K562 (cell line): ENCODE measurements at regions not wholly inside any gene's neighbourhood (a gene's known extent, or its start where the extent isn't known, plus 50 kb on each side); places are given as distances from the start of the nearest gene placed in this dataset.

Experiments
- ATAC-seq: fragments of 200-7000 bp; cut with Tn5 transposase; 3 replicates; pipeline ENCODE4 v1.9.1; 2020; ENCODE audit warnings: moderate library complexity
- BruUV-seq: library from RNA; stranded (reverse); fragments of 400-500 nt; replicated peaks from 2 replicates; lab custom pipeline; 2021; lab: Mats Ljungman, UMichigan
- CTCF ChIA-PET: fragments of 300-600 bp; formaldehyde crosslinking; extraction: SDS; loops from one replicate; lab custom pipeline; 2021; ENCODE audit warnings: low intra/inter-chr PET ratio; lab: Yijun Ruan, JAX
- POLR2A ChIA-PET: fragments of 300-600, 350-650 bp; sonication (Branson Sonifier 250); formaldehyde crosslinking; extraction: SDS; loops from one replicate; lab custom pipeline; 2021; ENCODE audit warnings: antibody characterized with exemption, inconsistent platforms; lab: Yijun Ruan, JAX
- DNase-seq, 4 experiments: peaks; one replicate each; pipeline versions ENCODE4 v3.0.0 to v3.0.0-alpha.2; 2011 to 2018; ENCODE audit warnings: low spot score in 3 of 4, mixed read lengths in 3 of 4; ENCODE audit errors: extremely low read depth in 1 of 4
- FAIRE-seq: peaks from 2 replicates; lab custom pipeline; 2011; peaks lifted over from hg19 to GRCh38; lab: Jason Lieb, UNC
- H2AFZ ChIP-seq: 2 replicates; pipeline ENCODE4 v1.6.0; 2011; ENCODE audit warnings: low read depth, low read length, control low read depth, inconsistent platforms
- H3K27ac ChIP-seq: fragments of 200-600 bp; 3 replicates; pipeline ENCODE4 v1.8.0; 2011; ENCODE audit warnings: low read depth, mild to moderate bottlenecking, control low read depth, inconsistent platforms, low read length, moderate library complexity, mixed read lengths; ENCODE audit errors: extremely low read depth
- H3K27me3 ChIP-seq, 2 experiments: fragments of 300-600 bp in 1 of 2; 2 replicates in 1 of 2; 3 replicates in 1 of 2; pipeline versions ENCODE4 v1.6.0 to v1.8.0; 2011; ENCODE audit warnings: inconsistent platforms in 2 of 2, low read length in 2 of 2, mild to moderate bottlenecking in 1 of 2, mixed read lengths in 1 of 2, moderate library complexity in 1 of 2; ENCODE audit not compliant: control insufficient read depth in 2 of 2, insufficient read depth in 2 of 2
- H3K36me3 ChIP-seq: fragments of 300-600 bp; 3 replicates; pipeline ENCODE4 v1.8.0; 2011; ENCODE audit warnings: mild to moderate bottlenecking, low read length, inconsistent platforms; ENCODE audit not compliant: control insufficient read depth, insufficient read depth
- H3K4me1 ChIP-seq, 2 experiments: fragments of 200-600 bp in 1 of 2; replicated peaks in 1 of 2; 2 replicates in 1 of 2; 3 replicates in 1 of 2; pipeline versions ENCODE4 v1.5.1 to v1.8.0; 2011; ENCODE audit warnings: inconsistent platforms in 2 of 2, low read length in 2 of 2, mild to moderate bottlenecking in 1 of 2, mixed read lengths in 1 of 2, moderate library complexity in 1 of 2; ENCODE audit not compliant: control insufficient read depth in 2 of 2, insufficient read depth in 2 of 2
- H3K4me2 ChIP-seq: 2 replicates; pipeline ENCODE4 v1.6.1; 2011; ENCODE audit warnings: low read length, control low read depth, inconsistent platforms, mixed read lengths; ENCODE audit not compliant: insufficient read depth
- H3K4me3 ChIP-seq: fragments of 200-600 bp; sonication (generic), shearing (Covaris generic); 2 replicates; pipeline ENCODE4 v1.5.1; 2016; ENCODE audit warnings: control low read depth, inconsistent platforms
- H3K79me2 ChIP-seq: fragments of 200-600 bp; 3 replicates; pipeline ENCODE4 v1.8.0; 2011; ENCODE audit warnings: low read length, inconsistent platforms; ENCODE audit not compliant: control insufficient read depth, insufficient read depth
- H3K9ac ChIP-seq, 2 experiments: 2 replicates each; pipeline versions ENCODE4 v1.6.0 to v1.6.1; 2011; ENCODE audit warnings: low read depth in 2 of 2, low read length in 2 of 2, control low read depth in 1 of 2, inconsistent platforms in 1 of 2, mild to moderate bottlenecking in 1 of 2, mixed read lengths in 1 of 2; ENCODE audit not compliant: insufficient read depth in 1 of 2
- H3K9me1 ChIP-seq: one replicate; pipeline ENCODE4 v1.6.0; 2011; ENCODE audit warnings: inconsistent platforms, mild to moderate bottlenecking, low read length, moderate library complexity; ENCODE audit not compliant: control insufficient read depth, insufficient read depth
- H3K9me3 ChIP-seq: replicated peaks from 2 replicates; pipeline ENCODE4 v1.5.1; 2011; ENCODE audit warnings: low read depth, low read length, inconsistent platforms; ENCODE audit not compliant: control insufficient read depth, insufficient read depth
- H4K20me1 ChIP-seq: replicated peaks from 2 replicates; pipeline ENCODE4 v1.6.1; 2011; ENCODE audit warnings: low read length, inconsistent platforms, mixed read lengths; ENCODE audit not compliant: control insufficient read depth, insufficient read depth
- CBFA2T3 ChIP-seq: fragments of 450-650 bp; IDR thresholded peaks from 2 replicates; pipeline ENCODE4 v1.6.1; 2017
- CCNT2 ChIP-seq: IDR thresholded peaks from 2 replicates; pipeline ENCODE4 v1.6.1; 2011; ENCODE audit warnings: borderline replicate concordance, low read depth, mild to moderate bottlenecking, moderate library complexity, mixed read lengths, low read length; ENCODE audit not compliant: insufficient read length; ENCODE audit errors: extremely low read depth
- EWSR1 ChIP-seq: fragments of 450-650 bp; IDR thresholded peaks from 2 replicates; pipeline ENCODE4 v1.6.1; 2018; ENCODE audit warnings: borderline replicate concordance, mild to moderate bottlenecking, low read depth, moderate library complexity; ENCODE audit not compliant: partially characterized antibody
- MAFK ChIP-seq: IDR thresholded peaks from 2 replicates; pipeline ENCODE4 v1.6.1; 2011; ENCODE audit warnings: low read length, improper control_type of control experiment
- RBM39 ChIP-seq: fragments of 200-400 bp; formaldehyde crosslinking; optimal IDR thresholded peaks from 2 replicates; pipeline ENCODE3; 2018; ENCODE audit warnings: low read depth, low read length
- TBP ChIP-seq: optimal IDR thresholded peaks from 2 replicates; pipeline ENCODE3; 2011; ENCODE audit warnings: low read depth, low read length, improper control_type of control experiment
- ZNF12 ChIP-seq: sonication (generic); formaldehyde crosslinking; IDR thresholded peaks from 2 replicates; pipeline ENCODE4 v1.4.0; 2020; ENCODE audit warnings: mild to moderate bottlenecking, missing genetic modification reagents
- WGBS: fragments of 100-300 bp; shearing (Covaris generic); methylation state at CpG from one replicate; pipeline ENCODE4 v1.1.6; 2016; ENCODE audit warnings: low coverage, mixed read lengths; ENCODE audit not compliant: insufficient coverage; ENCODE audit errors: missing lambda C conversion rate; 5-methylcytosine and 5-hydroxymethylcytosine counted together
- in situ Hi-C: fragments of 300-500 bp; cut with MboI; formaldehyde crosslinking; loops from 4 replicates; pipeline ENCODE4 v1.15.0; 2018; ENCODE audit warnings: inconsistent platforms, mixed read lengths
- intact Hi-C: fragments of 100-400 bp; cut with micrococcal nuclease; formaldehyde crosslinking; loops from 2 replicates; pipeline ENCODE4 v1.14.2; 2022
- TF ChIP-seq, protein P1 (sequence below): fragments of 450-650 bp; conservative IDR thresholded peaks from 2 replicates; pipeline ENCODE4 v1.6.1; 2016; ENCODE audit warnings: missing genetic modification characterization, low read depth, mild to moderate bottlenecking, control low read depth, missing compliant biosample characterization
- TF ChIP-seq, protein P2 (sequence below): fragments of 250-450 bp; sonication (Bioruptor Pico); IDR thresholded peaks from 2 replicates; pipeline ENCODE4 v1.8.0; 2022; ENCODE audit warnings: inconsistent platforms

DNA sequence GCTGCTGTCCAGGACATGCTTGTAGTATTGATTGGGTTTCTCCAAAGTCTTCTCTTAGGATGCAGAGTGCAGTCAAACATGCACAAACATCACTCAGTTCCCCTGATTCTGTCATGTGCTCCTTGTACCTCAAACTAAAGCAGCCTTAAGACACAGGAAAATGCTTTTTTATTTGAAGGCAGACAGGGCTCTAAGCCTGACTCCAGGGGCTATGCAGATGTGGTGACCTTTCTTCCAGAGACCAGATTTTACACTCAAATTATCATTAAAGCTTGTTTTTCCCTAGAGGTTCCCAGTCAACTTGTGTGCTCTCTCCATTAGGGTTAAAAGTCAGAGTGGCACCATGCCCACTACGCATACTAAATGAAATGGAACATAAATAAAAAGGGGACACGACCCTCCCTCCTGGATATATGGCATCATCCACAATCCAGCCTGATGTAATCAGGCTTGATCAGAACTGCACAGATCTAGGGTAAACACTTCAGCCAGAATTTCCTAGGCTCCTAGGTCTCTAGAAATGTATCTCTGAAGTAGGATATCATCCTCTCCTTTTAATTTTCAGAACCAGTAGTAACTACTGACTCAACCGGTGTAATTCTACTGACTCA lies 771.1 kb downstream of the NR2F1-AS1 start:
- in situ Hi-C loops: no loop called here
- Histone ChIP-seq H4K20me1 (no peaks in the 10 kb centered on the region), H3K4me1 (no peaks in the 10 kb centered on the region), H3K4me2 (no peak overlapping the region), H3K4me3 (no peak overlapping the region), H3K27ac (no peak overlapping the region), H3K79me2 (no peaks in the 10 kb centered on the region), H3K36me3 (no peaks in the 10 kb centered on the region), H3K27me3 (no peaks in the 10 kb centered on the region), H3K9me3 (0 out of 2 replicates have a peak, but pooled peaks cover 2% of the 10 kb centered on the region), H2AFZ (no peak overlapping the region), H3K9me1 (no peaks in the 10 kb centered on the region), H3K9ac (no peak overlapping the region)
- FAIRE-seq (no peak), DNase-seq (no peak), ATAC-seq (no peak)
- 13% methylated on average over 3 of the region's 3 CpGs for WGBS
- intact Hi-C loops: no loop called here
- TF ChIP-seq, protein P1, sequence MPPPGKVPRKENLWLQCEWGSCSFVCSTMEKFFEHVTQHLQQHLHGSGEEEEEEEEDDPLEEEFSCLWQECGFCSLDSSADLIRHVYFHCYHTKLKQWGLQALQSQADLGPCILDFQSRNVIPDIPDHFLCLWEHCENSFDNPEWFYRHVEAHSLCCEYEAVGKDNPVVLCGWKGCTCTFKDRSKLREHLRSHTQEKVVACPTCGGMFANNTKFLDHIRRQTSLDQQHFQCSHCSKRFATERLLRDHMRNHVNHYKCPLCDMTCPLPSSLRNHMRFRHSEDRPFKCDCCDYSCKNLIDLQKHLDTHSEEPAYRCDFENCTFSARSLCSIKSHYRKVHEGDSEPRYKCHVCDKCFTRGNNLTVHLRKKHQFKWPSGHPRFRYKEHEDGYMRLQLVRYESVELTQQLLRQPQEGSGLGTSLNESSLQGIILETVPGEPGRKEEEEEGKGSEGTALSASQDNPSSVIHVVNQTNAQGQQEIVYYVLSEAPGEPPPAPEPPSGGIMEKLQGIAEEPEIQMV (tag): no peak
- TF ChIP-seq CBFA2T3 (no peak), ZNF12 (no peak), EWSR1 (no peak), CCNT2 (no peak), RBM39 (no peak), MAFK (no peak), TBP (no peak)
- TF ChIP-seq, protein P2, sequence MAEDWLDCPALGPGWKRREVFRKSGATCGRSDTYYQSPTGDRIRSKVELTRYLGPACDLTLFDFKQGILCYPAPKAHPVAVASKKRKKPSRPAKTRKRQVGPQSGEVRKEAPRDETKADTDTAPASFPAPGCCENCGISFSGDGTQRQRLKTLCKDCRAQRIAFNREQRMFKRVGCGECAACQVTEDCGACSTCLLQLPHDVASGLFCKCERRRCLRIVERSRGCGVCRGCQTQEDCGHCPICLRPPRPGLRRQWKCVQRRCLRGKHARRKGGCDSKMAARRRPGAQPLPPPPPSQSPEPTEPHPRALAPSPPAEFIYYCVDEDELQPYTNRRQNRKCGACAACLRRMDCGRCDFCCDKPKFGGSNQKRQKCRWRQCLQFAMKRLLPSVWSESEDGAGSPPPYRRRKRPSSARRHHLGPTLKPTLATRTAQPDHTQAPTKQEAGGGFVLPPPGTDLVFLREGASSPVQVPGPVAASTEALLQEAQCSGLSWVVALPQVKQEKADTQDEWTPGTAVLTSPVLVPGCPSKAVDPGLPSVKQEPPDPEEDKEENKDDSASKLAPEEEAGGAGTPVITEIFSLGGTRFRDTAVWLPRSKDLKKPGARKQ (CRISPR knock-in tag): no peak
- no TSS peak for BruUV-seq
- ChIA-PET POLR2A (no interaction called here), CTCF (no interaction called here)
